OCI-LY1 (cell line): ENCODE measurements at regions not wholly inside any gene's neighbourhood (a gene's known extent, or its start where the extent isn't known, plus 50 kb on each side); places are given as distances from the start of the nearest gene placed in this dataset.
"Not testable (repeated sequence)": the region's sequence is repeated elsewhere in the genome, so short reads cannot be mapped to it uniquely, and the experiment has no call there.

Source experiments
- EZH2 ChIP-seq: fragments of 200-600 bp; sonication (generic), shearing (Covaris generic); IDR thresholded peaks from 2 replicates; pipeline ENCODE4 v1.8.0; 2017; ENCODE audit warnings: borderline replicate concordance, mixed run types, mild to moderate bottlenecking, antibody characterized with exemption, low read length, moderate library complexity, mixed read lengths
- TF ChIP-seq, protein P1 (sequence below): fragments of 200-600 bp; sonication (generic), shearing (Covaris generic); IDR thresholded peaks from 2 replicates; pipeline ENCODE4 v1.5.1; 2017; ENCODE audit warnings: mild to moderate bottlenecking, antibody characterized with exemption, low read length, moderate library complexity, mixed read lengths

GRCh38 chr15:84512324-84512723 lies 88.5 kb upstream of the ZSCAN2 start:
- TF ChIP-seq, protein P1, sequence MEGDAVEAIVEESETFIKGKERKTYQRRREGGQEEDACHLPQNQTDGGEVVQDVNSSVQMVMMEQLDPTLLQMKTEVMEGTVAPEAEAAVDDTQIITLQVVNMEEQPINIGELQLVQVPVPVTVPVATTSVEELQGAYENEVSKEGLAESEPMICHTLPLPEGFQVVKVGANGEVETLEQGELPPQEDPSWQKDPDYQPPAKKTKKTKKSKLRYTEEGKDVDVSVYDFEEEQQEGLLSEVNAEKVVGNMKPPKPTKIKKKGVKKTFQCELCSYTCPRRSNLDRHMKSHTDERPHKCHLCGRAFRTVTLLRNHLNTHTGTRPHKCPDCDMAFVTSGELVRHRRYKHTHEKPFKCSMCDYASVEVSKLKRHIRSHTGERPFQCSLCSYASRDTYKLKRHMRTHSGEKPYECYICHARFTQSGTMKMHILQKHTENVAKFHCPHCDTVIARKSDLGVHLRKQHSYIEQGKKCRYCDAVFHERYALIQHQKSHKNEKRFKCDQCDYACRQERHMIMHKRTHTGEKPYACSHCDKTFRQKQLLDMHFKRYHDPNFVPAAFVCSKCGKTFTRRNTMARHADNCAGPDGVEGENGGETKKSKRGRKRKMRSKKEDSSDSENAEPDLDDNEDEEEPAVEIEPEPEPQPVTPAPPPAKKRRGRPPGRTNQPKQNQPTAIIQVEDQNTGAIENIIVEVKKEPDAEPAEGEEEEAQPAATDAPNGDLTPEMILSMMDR = not testable (repeated sequence)
- not testable (repeated sequence) for TF ChIP-seq EZH2
